Smooth muscle cell (in vitro differentiated cells): ENCODE measurements at regions not wholly inside any gene's neighbourhood (a gene's known extent, or its start where the extent isn't known, plus 50 kb on each side); places are given as distances from the start of the nearest gene placed in this dataset.
A peak's percentile ranks its signal among the peaks of the same experiment; 100 is the strongest.

Experiments
- DNase-seq: peaks from one replicate; lab custom pipeline; 2025; ENCODE audit not compliant: unreplicated experiment; lab: John Stamatoyannopoulos, UW
- H2AFZ ChIP-seq: fragments of 200-600 bp; sonication (generic); 2 replicates; pipeline ENCODE4 v1.6.0; 2016; ENCODE audit warnings: antibody characterized with exemption, low read depth, mild to moderate bottlenecking
- H3F3A ChIP-seq: fragments of 200-600 bp; sonication (generic); 2 replicates; pipeline ENCODE4 v1.6.0; 2017; ENCODE audit warnings: antibody characterized with exemption, low read depth
- H3K27ac ChIP-seq: fragments of 200-600 bp; sonication (generic); 2 replicates; pipeline ENCODE4 v1.5.1; 2016; ENCODE audit warnings: low read depth, mild to moderate bottlenecking
- H3K27me3 ChIP-seq: fragments of 200-600 bp; sonication (generic); 2 replicates; pipeline ENCODE4 v1.6.1; 2016; ENCODE audit warnings: low read depth, mild to moderate bottlenecking
- H3K36me3 ChIP-seq: fragments of 200-600 bp; sonication (generic); 2 replicates; pipeline ENCODE4 v1.5.1; 2016; ENCODE audit warnings: low read depth
- H3K4me1 ChIP-seq: fragments of 200-600 bp; sonication (generic); 2 replicates; pipeline ENCODE4 v1.5.1; 2016; ENCODE audit warnings: low read depth
- H3K4me2 ChIP-seq: fragments of 200-600 bp; sonication (generic); 2 replicates; pipeline ENCODE4 v1.6.0; 2016; ENCODE audit warnings: mild to moderate bottlenecking
- H3K4me3 ChIP-seq: fragments of 200-600 bp; sonication (generic); 2 replicates; pipeline ENCODE4 v1.5.1; 2016; ENCODE audit warnings: mild to moderate bottlenecking
- H3K79me2 ChIP-seq: fragments of 200-600 bp; sonication (generic); 2 replicates; pipeline ENCODE4 v1.6.0; 2016; ENCODE audit warnings: low read depth, mild to moderate bottlenecking
- H3K9ac ChIP-seq: fragments of 200-600 bp; sonication (generic); 2 replicates; pipeline ENCODE4 v1.6.0; 2016; ENCODE audit warnings: low read depth
- H3K9me3 ChIP-seq: fragments of 200-600 bp; sonication (generic); replicated peaks from 2 replicates; pipeline ENCODE4 v1.5.1; 2016; ENCODE audit warnings: low read depth
- H4K20me1 ChIP-seq: fragments of 200-600 bp; sonication (generic); 2 replicates; pipeline ENCODE4 v1.6.0; 2016; ENCODE audit warnings: low read depth
- CTCF ChIP-seq: fragments of 200-600 bp; sonication (generic); IDR thresholded peaks from 2 replicates; pipeline ENCODE4 v1.5.1; 2017; ENCODE audit warnings: borderline replicate concordance, mild to moderate bottlenecking, antibody characterized with exemption; ENCODE audit not compliant: insufficient read depth, poor library complexity, severe bottlenecking
- WGBS: methylation state at CpG from one replicate; pipeline ENCODE4 v1.1.7; 2016; ENCODE audit warnings: low lambda C conversion rate; 5-methylcytosine and 5-hydroxymethylcytosine counted together

DNA sequence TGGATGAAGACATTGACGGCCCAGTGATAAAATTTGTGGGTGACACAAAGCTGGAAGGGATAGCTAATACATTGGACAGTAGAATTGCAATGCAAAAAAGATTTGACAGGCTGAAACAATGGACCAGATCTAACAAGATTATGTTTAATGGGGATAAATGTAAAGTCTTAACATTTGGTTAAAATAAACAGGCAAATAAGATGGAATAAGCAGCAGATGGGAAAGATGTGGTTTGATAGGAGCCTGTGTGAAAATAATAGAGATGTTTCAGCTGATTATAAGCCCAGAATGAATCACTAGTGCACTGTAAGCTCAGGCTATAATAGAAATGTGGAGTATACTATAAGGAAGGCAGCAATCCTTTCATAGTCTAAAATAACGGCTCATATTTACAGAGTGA lies 66.2 kb upstream of the NHLH2 start:
- WGBS, result 77% methylated on average over 2 of the region's 2 CpGs
- DNase-seq, result no peak
- H3F3A ChIP-seq, result no peaks in the 10 kb centered on the region
- no peaks in the 10 kb centered on the region for H3K4me1 ChIP-seq
- H4K20me1 ChIP-seq, result no peaks in the 10 kb centered on the region
- no peak overlapping the region for H3K27ac ChIP-seq
- H3K27me3 ChIP-seq, result no peaks in the 10 kb centered on the region
- no peak for TF ChIP-seq CTCF
- H3K9me3 ChIP-seq, result no peaks in the 10 kb centered on the region
- no peak overlapping the region for H3K4me3 ChIP-seq
- H3K4me2 ChIP-seq, result no peak overlapping the region
- no peaks in the 10 kb centered on the region for H3K36me3 ChIP-seq
- no peak overlapping the region for H3K9ac ChIP-seq
- H3K79me2 ChIP-seq, result no peaks in the 10 kb centered on the region
- no peak overlapping the region for H2AFZ ChIP-seq

DNA sequence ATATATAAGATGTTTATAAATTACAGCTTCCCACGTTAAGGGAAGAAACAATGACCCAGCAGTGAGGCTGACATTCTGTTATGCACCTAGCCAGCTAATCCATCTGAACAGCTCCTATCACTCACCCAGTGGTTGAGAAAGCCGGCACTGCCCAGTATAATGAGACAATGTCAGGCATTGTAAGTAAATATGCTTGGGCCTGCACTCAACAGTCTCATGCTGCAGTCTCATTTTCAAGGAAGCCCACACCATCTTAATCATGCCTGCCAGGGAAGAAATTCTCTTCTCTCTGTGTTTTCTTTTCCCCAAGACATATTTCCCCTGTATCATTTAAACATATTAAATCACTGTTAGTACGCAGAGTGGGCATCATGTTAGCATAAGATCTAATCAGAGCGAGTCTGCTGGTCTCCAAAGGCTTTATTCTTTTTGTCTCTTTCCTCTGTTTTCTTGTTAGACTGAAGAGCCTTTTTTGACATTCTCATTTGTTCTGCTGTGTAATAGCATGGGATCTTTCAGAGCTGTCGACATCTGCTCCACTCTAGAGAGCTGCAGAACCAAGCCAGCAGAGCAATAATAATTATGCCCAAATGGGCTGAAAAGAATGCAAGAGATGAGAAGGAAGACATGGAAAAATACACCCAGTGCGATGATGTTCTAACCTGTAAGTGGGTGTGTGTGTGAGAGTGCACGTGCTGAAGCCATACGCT lies 67.6 kb upstream of the SLC22A15 start:
- 81% methylated on average over 8 of the region's 8 CpGs for WGBS
- no peaks in the 10 kb centered on the region for H3K36me3 ChIP-seq
- no peak overlapping the region for H3K4me2 ChIP-seq

DNA sequence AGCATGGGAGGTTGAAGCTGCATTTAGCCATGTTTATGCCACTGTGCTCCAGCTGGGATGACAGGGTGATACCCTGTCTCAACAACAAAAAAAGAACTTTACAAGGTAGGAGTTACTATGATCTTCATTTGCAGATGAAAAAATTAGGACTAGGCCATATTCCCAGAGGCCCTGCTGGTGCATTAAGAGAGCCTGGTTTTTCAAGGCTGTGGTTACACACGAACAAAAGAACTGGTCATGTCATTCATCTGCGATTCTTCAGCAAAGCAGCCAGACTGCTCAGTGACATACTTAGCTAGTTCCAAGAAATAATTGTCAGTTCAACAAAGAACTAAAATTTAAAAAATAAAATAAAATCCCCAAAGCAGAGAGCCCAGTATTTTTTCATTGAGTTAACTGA lies 66.1 kb upstream of the SLC22A15 start:
- 78% methylated on average over 2 of the region's 2 CpGs for WGBS
- Histone ChIP-seq H3F3A (no peaks in the 10 kb centered on the region), H3K27ac (peak overlapping the region; percentile 54), H4K20me1 (no peaks in the 10 kb centered on the region), H3K79me2 (no peaks in the 10 kb centered on the region), H3K9ac (no peak overlapping the region), H2AFZ (no peak overlapping the region), H3K36me3 (no peaks in the 10 kb centered on the region), H3K27me3 (no peaks in the 10 kb centered on the region), H3K9me3 (no peaks in the 10 kb centered on the region), H3K4me2 (no peak overlapping the region), H3K4me3 (no peak overlapping the region), H3K4me1 (no peaks in the 10 kb centered on the region)
- TF ChIP-seq CTCF, result no peak
- DNase-seq, result no peak

More for the DNA sequence above, 67.6 kb upstream of the SLC22A15 start:
- Histone ChIP-seq H4K20me1 (no peaks in the 10 kb centered on the region), H3K9me3 (no peaks in the 10 kb centered on the region), H3K4me3 (no peak overlapping the region), H3K27ac (no peak overlapping the region), H3F3A (no peaks in the 10 kb centered on the region), H3K4me1 (no peaks in the 10 kb centered on the region), H3K79me2 (no peaks in the 10 kb centered on the region), H3K9ac (no peak overlapping the region), H2AFZ (no peak overlapping the region), H3K27me3 (no peaks in the 10 kb centered on the region)
- no peak for TF ChIP-seq CTCF
- no peak for DNase-seq

DNA sequence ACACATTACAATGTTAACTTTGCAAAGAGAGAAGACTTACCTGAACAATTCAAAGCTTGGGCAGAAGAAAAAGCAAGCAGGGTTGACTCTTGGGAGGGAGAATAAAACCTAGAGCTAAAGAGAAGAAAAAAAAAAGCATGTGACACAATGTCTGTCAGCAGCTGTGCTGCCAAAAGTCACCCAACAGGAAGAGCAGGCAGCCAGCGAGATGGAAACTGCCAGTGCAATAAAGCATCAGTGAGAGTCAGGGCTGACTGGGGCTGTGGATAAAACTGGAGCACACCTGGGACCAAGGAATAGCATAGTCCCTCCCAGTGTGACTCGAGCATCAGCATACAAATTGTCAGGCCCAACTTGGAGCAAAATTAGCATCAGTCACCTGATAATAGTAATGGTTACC lies 65.0 kb upstream of the SLC22A15 start:
- no peak overlapping the region for H3K9ac ChIP-seq
- no peaks in the 10 kb centered on the region for H3K27me3 ChIP-seq
- no peaks in the 10 kb centered on the region for H3K36me3 ChIP-seq
- no peaks in the 10 kb centered on the region for H3K79me2 ChIP-seq
- peak overlapping the region; percentile 54 for H3K27ac ChIP-seq
- no peaks in the 10 kb centered on the region for H4K20me1 ChIP-seq
- H3K4me2 ChIP-seq, result no peak overlapping the region
- H3F3A ChIP-seq, result no peaks in the 10 kb centered on the region
- no peak overlapping the region for H2AFZ ChIP-seq
- 69% methylated on average over 2 of the region's 2 CpGs for WGBS
- DNase-seq, result no peak
- no peaks in the 10 kb centered on the region for H3K9me3 ChIP-seq
- TF ChIP-seq CTCF, result no peak
- no peaks in the 10 kb centered on the region for H3K4me1 ChIP-seq
- H3K4me3 ChIP-seq, result no peak overlapping the region
